Stimulated activated CD8-positive, alpha-beta memory T cell treated with anti-CD3 and anti-CD28 coated beads, Interleukin-2, amount 100 ng/mL, for 48 hours (primary cell): ENCODE measurements at regions not wholly inside any gene's neighbourhood (a gene's known extent, or its start where the extent isn't known, plus 50 kb on each side); places are given as distances from the start of the nearest gene placed in this dataset.

ENCODE experiments used
- DNase-seq, 2 donors: peaks; one replicate each; pipeline ENCODE4 v3.0.0-alpha.2; 2020; ENCODE audit warnings: low read depth in 2 of 2

DNA sequence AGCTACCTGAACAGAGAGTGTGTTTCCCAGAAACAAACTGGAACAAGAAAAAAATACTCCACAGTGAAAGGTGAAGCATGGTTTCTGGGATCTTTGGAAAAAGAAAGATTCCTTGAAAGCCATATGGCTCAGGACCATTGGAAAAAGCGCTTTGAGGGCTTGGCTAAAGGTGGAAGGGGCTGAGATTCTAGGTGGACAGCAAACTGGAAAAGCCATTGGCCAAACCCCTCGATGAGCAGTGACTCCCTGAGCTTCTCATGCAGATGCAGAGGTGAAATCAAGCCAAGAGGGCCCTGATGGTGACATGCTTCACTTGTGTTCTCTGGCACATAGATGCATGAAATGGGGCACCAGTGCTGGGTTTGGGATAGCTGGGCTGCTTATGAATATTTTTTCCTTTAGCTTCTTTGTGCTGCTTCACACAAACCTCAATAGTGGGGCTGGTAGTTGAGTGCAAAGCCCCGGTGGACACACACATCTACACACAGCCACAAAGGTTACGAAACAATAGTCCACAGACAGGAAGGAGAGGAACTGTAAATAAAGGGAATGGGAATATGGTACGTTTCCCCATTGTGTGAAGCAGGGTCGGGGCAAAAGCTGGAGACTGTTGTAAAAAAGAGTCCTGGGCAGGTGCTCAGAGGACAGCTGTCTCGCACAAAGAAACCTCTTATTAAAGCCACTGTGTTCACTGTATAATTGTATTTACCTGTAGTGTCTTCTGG is 117.8 kb downstream of the FOXA2 start:
- DNase-seq: no peak

DNA sequence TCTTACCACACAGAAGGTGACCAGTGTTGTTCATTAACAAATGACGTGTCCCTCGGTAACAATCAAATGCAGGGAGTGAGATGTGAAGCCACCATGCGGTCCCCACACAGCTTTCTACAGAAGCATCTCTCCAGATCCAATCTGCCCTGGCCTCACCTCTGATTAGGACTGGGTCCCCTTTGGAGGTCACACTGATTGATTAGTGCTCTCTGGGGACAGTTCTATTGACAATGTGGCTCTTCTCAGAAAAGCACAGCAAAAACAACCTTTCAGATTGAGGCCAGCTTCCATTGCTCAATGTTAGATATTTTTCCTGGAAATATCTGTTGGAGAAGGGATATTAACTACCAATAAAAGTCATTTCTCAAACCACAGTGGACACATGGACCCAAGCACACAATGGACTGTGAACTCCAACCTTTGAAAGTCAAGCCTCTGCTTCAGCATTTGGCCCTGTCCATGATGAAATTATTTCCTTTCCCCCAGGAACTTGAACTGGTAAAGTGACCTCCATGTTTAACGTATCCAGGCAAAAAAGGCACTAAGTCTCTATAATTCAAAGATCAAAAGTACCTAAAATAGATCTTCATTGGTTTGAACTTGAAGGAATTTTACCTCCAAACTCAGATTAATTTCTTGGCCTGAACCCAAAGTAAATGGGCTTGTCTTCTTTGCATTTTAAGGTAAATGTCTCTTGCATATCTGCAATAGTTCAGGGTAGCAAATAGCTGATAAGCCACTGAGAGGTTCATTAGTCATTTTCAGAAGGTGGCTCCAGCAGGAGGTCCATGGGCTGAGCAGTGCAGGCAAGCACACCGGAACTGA is 118.5 kb downstream of the FOXA2 start:
- no peak for DNase-seq

DNA sequence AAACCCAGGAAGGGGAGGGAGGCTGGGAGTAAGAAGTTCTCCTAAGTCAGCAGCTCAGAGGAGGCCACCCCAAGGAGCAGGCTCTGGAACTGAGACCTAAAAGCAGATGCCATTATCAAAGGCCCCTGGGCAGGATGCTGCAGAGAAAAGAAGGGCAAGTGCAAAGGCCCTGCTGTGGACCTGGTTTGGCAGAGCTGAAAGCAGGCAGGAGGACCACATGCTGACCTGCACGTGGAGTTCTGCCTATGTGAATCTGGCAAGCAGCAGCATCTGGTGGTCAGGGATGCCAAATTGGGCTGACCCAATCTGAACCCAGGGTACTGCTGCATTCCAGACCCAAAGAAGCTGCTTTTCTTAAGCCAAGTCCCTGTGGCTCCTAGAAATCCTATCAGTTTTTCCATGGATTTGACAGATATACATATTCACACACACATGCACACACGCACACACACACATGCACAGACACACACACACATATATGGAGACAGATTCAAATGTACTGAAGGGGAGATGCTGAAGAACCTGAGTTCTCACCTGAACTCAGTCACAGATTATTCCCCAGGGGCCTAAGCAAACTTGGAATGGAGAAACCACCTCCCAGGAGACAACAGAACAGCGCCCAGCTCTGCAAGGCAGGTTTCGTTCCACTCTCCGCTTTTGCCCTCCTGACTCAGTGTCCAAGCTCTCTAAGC is 119.9 kb downstream of the FOXA2 start:
- no peak for DNase-seq

DNA sequence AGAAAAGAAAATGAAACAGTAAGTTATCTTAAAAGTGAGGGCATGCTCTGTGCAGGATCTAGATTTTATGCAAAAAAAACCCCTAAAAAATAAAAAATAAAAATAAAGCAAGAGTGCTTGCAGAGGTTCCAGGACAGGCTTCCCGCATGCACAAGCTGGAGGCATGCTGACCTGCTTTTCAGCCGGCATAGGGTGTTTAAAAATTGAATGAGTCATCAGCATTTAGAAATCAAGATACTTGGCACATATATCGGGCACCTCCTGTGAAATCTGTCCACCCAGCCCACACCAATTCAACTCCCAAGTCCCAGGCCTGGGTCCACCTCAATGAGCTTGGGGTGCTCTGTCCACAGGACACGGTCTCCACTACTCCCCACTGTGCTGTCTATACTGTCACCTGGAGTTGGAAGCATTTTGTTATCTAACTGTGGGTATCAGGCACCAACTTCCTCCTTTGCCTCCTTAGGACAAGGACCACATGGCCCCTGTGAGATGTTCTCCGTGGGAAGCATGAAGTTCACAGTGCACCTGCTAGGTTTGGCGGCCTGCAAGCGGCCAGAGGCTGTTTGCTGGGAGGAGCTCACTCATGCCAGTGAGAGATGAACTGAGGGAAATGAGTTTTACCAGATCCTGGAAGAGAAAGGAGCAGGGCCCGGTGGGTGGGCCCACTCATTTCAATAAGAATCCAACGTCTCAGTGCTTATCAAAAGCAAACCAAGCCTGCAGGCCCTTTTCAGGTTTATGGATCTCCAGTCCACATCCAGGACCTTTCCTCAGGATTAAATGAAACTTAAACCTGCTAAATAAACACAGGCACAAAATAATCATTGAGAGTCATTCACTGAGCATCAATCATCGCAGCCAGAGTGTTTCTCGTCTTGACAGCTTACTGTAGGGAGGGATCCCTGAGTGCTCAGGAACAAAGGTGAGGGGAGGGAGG is 121.1 kb downstream of the FOXA2 start:
- DNase-seq: no peak

DNA sequence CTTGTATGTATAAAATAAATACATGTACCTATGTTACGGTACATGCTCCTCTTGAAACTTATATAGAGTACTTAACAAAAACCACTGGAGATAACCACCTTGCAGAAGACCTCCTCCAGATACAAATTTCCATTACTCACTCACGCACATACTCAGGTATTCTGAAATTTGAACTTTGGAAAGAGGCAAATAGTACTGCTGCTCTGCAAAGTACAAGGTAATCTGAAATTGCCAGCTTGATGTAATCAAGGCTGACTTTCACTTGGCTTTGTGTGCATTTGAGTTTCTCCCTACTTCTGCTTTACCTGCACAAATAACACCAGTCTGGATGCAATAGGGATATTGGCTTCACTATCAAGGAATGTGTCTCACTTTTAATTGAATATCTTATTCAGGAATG is 123.6 kb downstream of the FOXA2 start:
- no peak for DNase-seq

DNA sequence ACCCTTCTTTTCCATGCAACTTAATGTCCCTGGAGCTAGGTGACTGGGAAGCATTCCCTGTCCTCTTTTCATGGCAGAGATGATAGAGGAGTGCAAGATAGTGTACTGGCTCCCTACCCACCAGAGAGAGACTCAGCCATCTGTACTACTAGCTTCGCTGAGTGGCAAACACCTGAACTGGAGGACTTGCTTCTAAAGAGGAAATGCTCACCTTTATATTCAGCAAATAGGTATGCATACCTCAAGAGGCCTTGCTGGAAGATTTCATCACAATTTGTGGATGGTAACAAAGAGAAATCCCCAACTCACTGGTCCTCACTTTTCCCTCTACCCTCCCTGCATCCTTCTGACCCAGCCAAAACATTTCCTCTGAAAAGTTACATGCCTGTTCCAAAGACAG is 124.1 kb downstream of the FOXA2 start:
- DNase-seq: no peak

DNA sequence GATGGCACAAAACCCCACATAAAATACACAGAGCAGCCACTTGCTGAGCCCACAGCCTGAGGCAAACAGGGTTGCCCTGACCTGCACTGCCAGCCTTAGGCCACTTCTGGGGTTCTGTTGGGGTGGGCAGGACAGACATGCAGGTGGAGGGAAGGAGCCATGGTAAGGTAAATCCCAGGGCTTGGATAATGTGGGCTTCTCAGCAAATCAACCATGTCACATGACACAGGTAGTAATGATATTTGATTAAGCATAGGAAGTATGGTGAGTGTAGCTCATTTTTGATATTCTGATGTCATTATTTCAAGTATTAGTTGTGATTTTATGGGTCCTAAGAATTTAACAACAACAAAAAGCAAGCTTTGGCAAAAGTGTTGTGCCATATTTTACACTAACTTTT is 124.6 kb downstream of the FOXA2 start:
- DNase-seq: no peak

DNA sequence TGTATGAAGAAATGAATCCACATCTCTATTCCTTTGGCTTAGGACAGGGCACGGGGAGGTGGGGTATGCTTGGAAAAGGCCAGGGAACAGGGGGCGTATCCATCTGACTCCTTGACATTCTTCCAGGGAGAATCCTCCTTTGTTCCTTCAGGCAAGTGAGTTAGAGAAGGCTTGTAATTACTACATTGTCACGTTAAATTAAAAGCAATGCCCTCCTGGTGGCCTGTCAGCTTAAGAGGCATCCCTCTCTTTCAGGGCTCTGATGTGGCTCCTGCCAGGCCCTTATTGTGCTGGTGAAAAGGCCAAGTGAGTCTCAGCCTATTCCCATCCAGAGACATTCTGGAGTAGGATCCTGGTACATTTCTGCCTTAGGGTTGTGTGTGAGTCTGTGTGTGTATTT is 128.3 kb downstream of the FOXA2 start:
- no peak for DNase-seq

DNA sequence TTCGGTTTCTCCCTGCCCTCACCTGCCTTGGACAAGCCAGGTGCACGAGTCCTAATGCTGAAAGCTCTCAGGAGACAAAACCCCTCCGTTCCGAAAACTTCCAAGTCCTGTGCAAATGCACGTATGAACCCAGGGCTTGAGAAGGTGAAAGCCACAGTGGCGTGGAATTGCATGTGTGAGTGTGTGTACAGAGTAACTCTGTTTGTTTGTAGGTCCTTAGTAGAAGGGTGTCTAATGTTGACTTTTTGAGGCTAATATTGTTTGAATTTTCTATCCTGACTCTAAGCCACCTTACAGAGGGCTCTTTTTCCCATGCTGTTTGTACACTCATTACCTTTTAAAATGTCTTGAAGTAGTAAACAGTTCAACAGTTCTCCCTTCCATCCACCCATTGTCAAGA is 129.1 kb downstream of the FOXA2 start:
- no peak for DNase-seq

DNA sequence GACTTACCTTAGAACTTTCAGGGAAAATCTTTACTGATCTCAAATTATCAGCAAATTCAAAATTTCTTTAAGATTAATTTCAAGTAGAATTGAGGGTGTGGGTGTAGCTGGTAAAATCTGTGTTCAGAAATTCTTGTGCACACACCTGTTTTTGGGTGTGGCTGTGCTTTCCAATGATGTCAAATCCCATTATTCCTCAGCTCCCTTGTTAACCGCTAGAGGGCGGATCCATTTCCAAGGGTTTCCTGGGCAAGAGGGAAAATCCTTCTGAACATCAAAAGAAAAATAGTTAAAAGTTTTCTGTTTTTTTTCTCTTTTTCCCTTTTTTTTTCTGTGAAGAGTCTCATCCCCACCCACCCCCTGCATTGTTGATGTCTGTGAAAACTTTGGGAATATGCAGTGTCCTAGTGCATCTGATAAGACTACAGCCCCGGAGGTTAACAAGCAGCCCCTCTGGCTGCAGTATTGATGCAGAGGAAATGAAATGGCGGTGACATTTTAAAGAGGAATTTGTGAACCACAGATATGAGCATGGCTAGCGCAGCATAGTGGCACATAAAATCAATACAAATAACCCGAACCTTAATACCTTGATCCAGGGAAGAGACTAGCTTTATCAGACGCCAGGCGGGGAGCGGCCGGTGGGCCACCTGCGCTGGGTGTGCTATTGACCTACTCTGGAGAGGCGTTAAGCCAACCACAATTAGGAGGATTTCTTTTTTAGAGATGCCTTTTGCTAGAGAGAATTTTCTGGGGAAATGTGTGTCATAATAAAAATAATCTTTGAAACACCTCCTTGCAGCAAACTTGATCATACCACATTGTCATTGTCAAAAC is 130.9 kb downstream of the FOXA2 start:
- no peak for DNase-seq

DNA sequence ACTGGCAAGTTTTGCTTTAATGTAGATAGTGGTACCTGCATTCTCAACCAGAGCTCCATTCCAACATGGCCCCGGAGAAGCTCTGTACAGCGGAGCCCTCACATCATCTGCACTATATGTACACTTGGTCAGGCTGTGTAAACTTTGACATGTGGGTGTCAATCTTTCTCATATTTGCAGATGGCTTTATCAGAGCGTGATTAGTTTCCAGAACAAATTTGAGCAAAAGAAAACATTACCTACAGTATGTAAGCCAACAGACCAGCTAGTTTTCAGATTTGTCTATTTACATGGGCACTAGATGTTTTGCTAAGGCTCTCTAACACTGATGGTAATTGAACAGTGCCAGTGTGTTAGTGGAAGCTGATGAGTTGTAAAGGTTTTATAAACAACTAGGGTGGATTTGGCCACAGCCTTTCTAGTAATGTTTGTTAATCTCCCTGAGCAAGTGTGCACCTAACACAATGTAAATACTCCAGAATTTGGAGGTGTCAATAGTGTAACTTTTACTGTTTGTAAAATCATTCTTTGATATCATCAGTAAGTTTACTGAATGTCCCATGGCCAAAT is 131.8 kb downstream of the FOXA2 start:
- no peak for DNase-seq

DNA sequence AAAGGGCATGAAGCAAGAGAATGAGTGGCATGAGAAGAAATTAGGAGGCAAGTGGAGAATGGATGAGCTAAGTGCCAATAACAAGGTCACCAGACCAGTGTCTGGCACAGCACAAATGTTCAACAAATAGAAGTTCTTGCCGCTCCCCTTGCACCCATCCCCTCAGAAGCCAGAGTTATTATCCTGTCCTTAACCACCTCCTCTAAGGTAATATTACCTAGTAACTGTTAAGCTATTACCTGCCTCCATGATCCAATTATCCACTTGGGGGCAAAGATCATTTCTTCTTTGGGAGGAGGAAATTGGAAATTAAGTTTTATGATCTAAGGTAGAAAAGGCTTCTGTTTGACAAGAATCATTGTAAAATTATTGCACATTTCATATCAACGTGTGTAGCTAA is 133.8 kb downstream of the FOXA2 start:
- no peak for DNase-seq

DNA sequence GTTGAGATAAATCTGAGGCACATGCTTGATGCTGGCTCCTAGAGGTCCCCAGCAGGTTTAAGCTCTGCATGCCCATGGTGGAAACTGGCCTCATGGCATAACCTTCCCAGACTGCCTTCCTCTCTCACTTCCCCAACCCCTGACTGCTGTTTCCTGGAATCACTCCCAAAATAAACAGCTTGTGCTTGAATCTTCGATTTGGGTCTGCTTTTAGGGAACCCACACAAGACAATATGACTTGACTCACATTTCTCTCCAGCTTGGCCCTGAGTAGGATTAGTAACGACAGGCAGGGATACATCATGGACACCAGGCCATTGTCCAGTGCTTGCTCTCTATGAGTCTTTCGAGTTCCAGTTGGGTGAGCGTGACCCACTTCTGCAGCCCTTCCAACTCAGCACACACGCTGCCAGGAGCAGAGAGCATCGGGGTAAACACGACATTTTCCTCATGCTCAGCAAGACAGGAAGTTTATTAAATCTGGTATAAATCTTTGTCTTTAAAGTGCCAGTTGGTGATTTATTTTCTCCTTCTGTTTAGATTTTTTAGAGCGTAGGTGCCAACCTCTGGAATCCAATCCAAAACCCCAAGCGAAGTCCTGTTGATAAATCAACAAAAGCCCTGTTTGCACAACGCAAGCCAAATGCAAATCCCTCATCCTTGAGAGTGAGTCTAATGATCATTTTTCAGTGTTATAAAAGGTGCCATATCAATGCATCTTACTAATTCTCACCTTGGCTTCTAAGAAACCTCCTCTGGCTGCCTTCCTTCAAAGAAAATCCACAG is 135.0 kb downstream of the FOXA2 start:
- no peak for DNase-seq

DNA sequence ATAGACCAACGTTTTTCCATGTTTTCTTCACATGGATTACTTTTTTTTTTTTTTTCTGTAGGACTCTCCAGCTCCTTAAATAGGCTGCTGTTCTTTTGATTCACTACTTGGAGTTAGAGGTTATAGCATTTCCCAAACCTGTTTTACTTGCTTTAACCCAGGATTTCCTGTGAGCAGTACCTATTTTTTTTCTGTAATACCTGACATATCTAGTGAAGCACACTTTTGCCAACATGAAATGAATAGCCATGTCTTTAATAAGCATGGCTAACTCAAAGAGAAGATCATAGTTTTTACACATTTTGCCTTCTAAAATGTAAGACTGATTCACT is 137.0 kb downstream of the FOXA2 start:
- DNase-seq: no peak

DNA sequence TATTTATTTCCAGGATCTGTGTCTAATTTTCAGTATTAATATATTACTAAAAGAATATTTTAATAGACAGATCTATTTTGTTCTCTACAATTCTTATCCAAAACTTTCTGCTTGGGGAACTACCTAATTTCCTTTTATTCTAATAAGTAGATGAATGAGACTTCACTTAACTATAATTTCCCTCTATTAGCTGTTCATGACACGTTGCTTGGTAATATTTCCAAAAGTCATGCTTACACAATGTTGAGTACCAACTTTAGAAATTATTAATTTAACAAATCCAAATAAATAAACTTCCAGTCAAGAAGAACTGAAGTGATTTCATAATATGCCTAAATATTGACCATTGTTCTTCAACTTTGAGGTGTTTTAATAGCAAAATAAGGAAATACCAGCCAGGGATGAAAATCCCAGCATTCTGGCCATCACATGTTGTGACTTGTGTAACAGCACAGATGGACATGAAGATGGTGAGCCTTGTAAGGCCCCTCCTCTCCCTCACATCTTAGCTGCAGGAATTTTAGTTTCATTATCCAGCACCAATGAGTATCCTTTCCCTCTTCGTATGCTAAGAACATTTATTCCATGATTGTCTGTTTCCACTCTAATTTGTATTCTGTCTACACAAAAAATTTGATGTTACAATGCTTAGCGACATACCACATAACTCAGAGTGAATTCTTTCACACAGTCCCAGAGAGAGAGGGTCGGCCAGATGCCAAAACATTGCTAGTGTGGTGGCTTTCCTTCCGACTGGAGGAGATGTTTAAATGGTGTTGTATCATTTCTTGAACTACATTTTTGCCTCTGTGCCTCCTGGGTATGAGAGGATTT is 137.5 kb downstream of the FOXA2 start:
- no peak for DNase-seq

DNA sequence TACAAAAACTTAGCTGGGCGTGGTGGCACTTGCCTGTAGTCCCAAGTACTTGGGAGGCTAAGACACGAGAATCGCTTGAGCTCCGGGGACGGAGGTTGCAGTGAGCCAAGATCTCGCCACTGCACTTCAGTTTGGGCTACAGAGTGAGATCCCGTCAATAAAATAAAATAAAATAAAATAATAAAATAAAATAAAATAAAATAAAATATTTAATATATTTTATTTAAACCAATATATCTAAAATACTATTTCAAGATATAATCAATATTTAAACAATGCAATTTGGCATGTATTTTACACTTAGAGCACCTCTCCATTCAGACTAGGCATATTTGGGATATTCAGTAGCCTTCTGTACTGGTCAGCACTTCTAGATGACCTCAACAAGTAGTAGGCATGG is 142.1 kb downstream of the FOXA2 start:
- DNase-seq: no peak

DNA sequence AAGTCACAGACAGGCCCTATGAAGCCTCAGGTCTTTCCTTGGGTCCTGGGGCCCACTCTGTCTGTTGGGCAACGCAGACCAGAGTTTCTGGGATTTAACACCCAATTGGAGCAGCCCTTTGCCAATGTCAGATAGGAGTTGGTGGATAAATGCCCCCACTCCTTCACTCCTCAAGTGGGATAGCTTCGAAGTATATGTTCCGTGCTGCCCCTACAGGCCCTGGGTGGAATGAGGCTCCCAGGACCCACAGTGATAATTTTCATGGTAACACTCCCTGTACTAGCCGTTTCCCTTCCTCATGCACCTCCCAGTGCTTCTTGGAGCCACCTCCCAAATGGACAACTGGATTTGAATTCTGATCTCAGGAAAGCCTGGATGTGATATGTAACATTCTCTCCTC is 145.4 kb downstream of the FOXA2 start:
- DNase-seq: no peak

DNA sequence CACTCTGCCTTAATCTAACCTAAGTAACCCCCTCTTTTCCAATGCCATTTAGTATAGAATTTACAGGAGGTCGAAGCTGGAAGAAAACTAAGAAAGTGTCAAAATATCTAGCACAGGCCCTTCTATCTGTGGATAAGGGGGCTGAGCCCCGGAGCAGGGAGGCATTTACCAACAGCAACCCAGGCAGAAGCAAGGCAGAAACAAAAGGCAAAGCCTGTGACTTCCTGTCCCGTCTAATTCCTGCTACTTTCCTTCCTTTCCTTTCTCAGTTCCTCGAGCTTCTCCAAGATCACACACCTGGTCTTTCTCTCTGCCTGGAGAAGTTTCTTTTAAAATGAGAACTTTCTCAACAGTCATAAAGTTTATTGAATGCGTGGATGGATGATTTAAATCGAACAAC is 146.0 kb downstream of the FOXA2 start:
- no peak for DNase-seq

DNA sequence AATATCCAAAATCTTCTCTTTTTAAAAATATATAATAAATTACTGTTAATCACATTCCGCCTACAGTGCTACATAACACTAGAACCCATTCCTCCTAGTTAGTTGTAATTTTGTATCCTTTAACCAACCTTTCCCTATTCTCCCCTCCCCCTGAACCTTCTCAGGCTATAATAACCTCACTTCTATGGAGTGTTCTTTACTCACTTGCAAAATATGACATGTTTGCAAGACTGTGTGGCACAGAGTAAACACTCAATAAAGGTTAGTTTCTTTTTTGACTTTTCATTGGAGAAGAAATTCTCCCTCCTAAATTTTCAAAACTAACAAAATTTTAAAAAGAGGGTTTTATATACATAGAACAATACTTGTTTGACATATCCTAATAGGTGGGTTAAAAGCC is 147.0 kb downstream of the FOXA2 start:
- DNase-seq: no peak
